Psoas muscle (tissue), 7 donors: ENCODE measurements at regions not wholly inside any gene's neighbourhood (a gene's known extent, or its start where the extent isn't known, plus 50 kb on each side); places are given as distances from the start of the nearest gene placed in this dataset.

ENCODE experiments used
- ATAC-seq, 4 donors: fragments of 200-7000 bp; cut with Tn5 transposase; one replicate each; pipeline ENCODE4 v1.9.1; 2020; ENCODE audit warnings: moderate library complexity in 3 of 4, mild to moderate bottlenecking in 2 of 4
- DNase-seq, 2 donors: peaks; one replicate each; pipeline ENCODE4 v3.0.0-alpha.2; 2020
- H3K27ac ChIP-seq: fragments of 200-600 bp; one replicate; pipeline ENCODE4 v1.8.0; 2022
- H3K27me3 ChIP-seq, 3 donors: fragments of 200-600 bp in 1 of 3; one replicate each; pipeline versions ENCODE4 v1.6.1 to v1.8.0; 2013 to 2022; ENCODE audit warnings: low read length in 2 of 3, mild to moderate bottlenecking in 2 of 3, moderate library complexity in 1 of 3; ENCODE audit not compliant: insufficient read depth in 3 of 3
- H3K36me3 ChIP-seq, 2 donors: fragments of 200-600 bp in 1 of 2; one replicate each; pipeline versions ENCODE4 v1.6.1 to v1.8.0; 2013 to 2022; ENCODE audit warnings: low read depth in 1 of 2, mild to moderate bottlenecking in 1 of 2, moderate library complexity in 1 of 2; ENCODE audit not compliant: insufficient read depth in 1 of 2
- H3K4me1 ChIP-seq: fragments of 200-600 bp; one replicate; pipeline ENCODE4 v1.8.0; 2022
- H3K4me3 ChIP-seq: fragments of 200-600 bp; one replicate; pipeline ENCODE4 v1.8.0; 2022; ENCODE audit warnings: mild to moderate bottlenecking
- H3K9me3 ChIP-seq: fragments of 200-600 bp; one replicate; pipeline ENCODE4 v1.8.0; 2022
- WGBS, 3 donors: extraction: QIAGEN DNeasy Blood & Tissue Kit; methylation state at CpG; one replicate each; pipeline versions ENCODE4 v1.1.6 to v1.1.7; 2013; 5-methylcytosine and 5-hydroxymethylcytosine counted together
- intact Hi-C, 2 donors: fragments of 100-400 bp; cut with DNase I; formaldehyde crosslinking; loops; one replicate each; pipeline versions ENCODE4 v1.11.0 to v1.14.2; 2022
- TF ChIP-seq, protein P1 (sequence below): fragments of 200-600 bp; IDR thresholded peaks from one replicate; pipeline ENCODE4 v1.8.0; 2022; ENCODE audit warnings: antibody characterized with exemption
- donor health status: healthy with polysubstance abuse.
- donor health status: DM: no; HTN: no; CAD: no; lungs with moderate emphysema.
- donor health status: Bipolar disorder and iron deficiency.
- donor health status: healthy.
- donor health status: DM: yes; HTN: yes; CAD: no.
- donor health status: DM: no; HTN: no; CAD: no.
- donor health status: DM: yes; HTN: yes; CAD: no.

- H3K27ac ChIP-seq, result no peak overlapping the region
- 41 to 60% (median 52%) methylated on average over 8 of the region's 8 CpGs for WGBS, 3 donors
- no peaks in the 10 kb centered on the region for H3K27me3 ChIP-seq
- intact Hi-C loops, result no loop called here
- H3K4me1 ChIP-seq, result peaks cover 34% of the 10 kb centered on the region
- TF ChIP-seq, protein P1, sequence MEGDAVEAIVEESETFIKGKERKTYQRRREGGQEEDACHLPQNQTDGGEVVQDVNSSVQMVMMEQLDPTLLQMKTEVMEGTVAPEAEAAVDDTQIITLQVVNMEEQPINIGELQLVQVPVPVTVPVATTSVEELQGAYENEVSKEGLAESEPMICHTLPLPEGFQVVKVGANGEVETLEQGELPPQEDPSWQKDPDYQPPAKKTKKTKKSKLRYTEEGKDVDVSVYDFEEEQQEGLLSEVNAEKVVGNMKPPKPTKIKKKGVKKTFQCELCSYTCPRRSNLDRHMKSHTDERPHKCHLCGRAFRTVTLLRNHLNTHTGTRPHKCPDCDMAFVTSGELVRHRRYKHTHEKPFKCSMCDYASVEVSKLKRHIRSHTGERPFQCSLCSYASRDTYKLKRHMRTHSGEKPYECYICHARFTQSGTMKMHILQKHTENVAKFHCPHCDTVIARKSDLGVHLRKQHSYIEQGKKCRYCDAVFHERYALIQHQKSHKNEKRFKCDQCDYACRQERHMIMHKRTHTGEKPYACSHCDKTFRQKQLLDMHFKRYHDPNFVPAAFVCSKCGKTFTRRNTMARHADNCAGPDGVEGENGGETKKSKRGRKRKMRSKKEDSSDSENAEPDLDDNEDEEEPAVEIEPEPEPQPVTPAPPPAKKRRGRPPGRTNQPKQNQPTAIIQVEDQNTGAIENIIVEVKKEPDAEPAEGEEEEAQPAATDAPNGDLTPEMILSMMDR, result no peak
- DNase-seq (no peak), ATAC-seq (peak in 2 of 4 donors; percentile 31 to 51)
- H3K9me3 ChIP-seq, result no peaks in the 10 kb centered on the region
- no peak overlapping the region for H3K4me3 ChIP-seq
- H3K36me3 ChIP-seq, result no peaks in the 10 kb centered on the region
Measured at GRCh38 chr16:85475233-85475632, 137.9 kb upstream of the GSE1 start.

- Histone ChIP-seq H3K4me3 (no peak overlapping the region), H3K36me3 (no peaks in the 10 kb centered on the region), H3K27ac (no peak overlapping the region), H3K27me3 (no peaks in the 10 kb centered on the region), H3K9me3 (no peaks in the 10 kb centered on the region), H3K4me1 (peaks cover 34% of the 10 kb centered on the region)
- no peak for DNase-seq
- WGBS, 3 donors, result 90 to 95% (median 91%) methylated on average over 22 of the region's 22 CpGs
- intact Hi-C loops, result no loop called here
- TF ChIP-seq, protein P1, result no peak
- ATAC-seq, result no peak
Measured at GRCh38 chr16:85475691-85476300, 137.3 kb upstream of the GSE1 start.

DNA sequence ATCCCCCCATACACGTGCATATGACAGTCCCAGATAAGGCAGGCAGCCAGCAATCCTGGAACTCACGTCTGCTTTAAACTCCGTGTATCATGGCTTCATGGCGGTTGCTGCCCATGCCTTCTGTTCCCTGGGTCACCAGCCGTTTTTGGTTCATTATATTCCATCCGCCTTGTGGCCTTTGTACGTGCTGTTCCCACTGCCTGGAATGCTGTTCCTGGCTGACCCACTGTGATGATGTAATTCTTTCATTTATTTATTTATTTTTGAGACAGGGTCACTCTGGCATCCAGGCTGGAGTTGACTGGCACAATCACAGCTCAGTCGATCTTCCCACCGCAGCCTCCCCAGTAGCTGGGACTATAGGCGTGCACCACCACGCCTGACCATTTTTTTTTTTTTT is 136.7 kb upstream of the GSE1 start:
- Histone ChIP-seq H3K4me3 (no peak overlapping the region), H3K27ac (no peak overlapping the region), H3K4me1 (peaks cover 34% of the 10 kb centered on the region), H3K9me3 (no peaks in the 10 kb centered on the region), H3K27me3 (no peaks in the 10 kb centered on the region), H3K36me3 (no peaks in the 10 kb centered on the region)
- intact Hi-C loops, result no loop called here
- WGBS, 3 donors, result 89 to 94% (median 93%) methylated on average over 11 of the region's 11 CpGs
- DNase-seq (no peak), ATAC-seq (no peak)
- TF ChIP-seq, protein P1, result no peak

GRCh38 chr16:85477801-85478363 is 135.2 kb upstream of the GSE1 start:
- Histone ChIP-seq H3K27ac (no peak overlapping the region), H3K27me3 (no peaks in the 10 kb centered on the region), H3K4me3 (no peak overlapping the region), H3K36me3 (no peaks in the 10 kb centered on the region), H3K9me3 (no peaks in the 10 kb centered on the region), H3K4me1 (peaks cover 27% of the 10 kb centered on the region)
- no peak for DNase-seq
- intact Hi-C loops, result no loop called here
- TF ChIP-seq, protein P1, result no peak
- no peak for ATAC-seq
- 89 to 90% (median 90%) methylated on average over 22 to 24 of the region's 24 CpGs for WGBS, 3 donors
